ENCODE measurements at regions not wholly inside any gene's neighbourhood (a gene's known extent, or its start where the extent isn't known, plus 50 kb on each side); places are given as distances from the start of the nearest gene placed in this dataset.

DNA sequence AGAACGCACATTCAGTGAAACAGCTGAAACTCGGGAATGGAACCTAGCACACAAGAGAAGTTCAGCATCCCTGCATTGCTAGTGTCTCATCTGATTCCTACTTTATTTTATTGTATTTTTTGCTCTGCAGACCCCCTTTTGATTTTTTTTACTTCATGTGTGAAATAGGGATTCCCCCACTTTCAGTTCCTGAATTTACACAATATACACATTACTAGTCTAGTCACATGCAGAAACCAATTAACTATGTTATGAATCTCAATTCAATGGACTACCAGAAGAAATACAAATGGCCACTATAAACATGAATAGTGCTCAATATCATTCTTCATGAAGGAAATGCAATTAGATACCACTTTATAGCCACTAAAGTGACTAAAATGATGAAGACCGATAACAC is 386.1 kb upstream of the COBL start:
- Histone ChIP-seq H2AFZ (ENCODE audit: low read depth, low read length, severe bottlenecking) (no peak overlapping the region), H3K4me2 (ENCODE audit: low read depth, low read length, poor library complexity, severe bottlenecking) (no peak overlapping the region), H3K9me3 (ENCODE audit: insufficient read depth, low read length) (no peaks in the 10 kb centered on the region), H3K36me3 (ENCODE audit: low read length) (peaks cover 3% of the 10 kb centered on the region; the same call in 1 of the 2 replicates), H3K27ac (ENCODE audit: low read depth, low read length) (no peak overlapping the region), H3F3A (ENCODE audit: insufficient read depth) (no peaks in the 10 kb centered on the region), H3K4me3 (ENCODE audit: insufficient read depth, low read length, poor library complexity, severe bottlenecking) (no peak overlapping the region), H3K79me2 (ENCODE audit: insufficient read depth, low read length) (no peaks in the 10 kb centered on the region), H3K27me3 (ENCODE audit: low read length) (no peaks in the 10 kb centered on the region), H3K9me2 (replicated peaks; ENCODE audit: insufficient read depth, low read length) (no peaks in the 10 kb centered on the region), H3K9ac (ENCODE audit: low read length) (no peak overlapping the region), H4K20me1 (ENCODE audit: low read depth, low read length) (no peaks in the 10 kb centered on the region)
- TF ChIP-seq, protein P1, sequence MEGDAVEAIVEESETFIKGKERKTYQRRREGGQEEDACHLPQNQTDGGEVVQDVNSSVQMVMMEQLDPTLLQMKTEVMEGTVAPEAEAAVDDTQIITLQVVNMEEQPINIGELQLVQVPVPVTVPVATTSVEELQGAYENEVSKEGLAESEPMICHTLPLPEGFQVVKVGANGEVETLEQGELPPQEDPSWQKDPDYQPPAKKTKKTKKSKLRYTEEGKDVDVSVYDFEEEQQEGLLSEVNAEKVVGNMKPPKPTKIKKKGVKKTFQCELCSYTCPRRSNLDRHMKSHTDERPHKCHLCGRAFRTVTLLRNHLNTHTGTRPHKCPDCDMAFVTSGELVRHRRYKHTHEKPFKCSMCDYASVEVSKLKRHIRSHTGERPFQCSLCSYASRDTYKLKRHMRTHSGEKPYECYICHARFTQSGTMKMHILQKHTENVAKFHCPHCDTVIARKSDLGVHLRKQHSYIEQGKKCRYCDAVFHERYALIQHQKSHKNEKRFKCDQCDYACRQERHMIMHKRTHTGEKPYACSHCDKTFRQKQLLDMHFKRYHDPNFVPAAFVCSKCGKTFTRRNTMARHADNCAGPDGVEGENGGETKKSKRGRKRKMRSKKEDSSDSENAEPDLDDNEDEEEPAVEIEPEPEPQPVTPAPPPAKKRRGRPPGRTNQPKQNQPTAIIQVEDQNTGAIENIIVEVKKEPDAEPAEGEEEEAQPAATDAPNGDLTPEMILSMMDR (IDR thresholded peaks at IDR 0.05; ENCODE audit: insufficient read depth, low read length, poor library complexity, severe bottlenecking): no peak
- no peak for TF ChIP-seq EZH2phosphoT487 (conservative IDR thresholded peaks at IDR 0.05; ENCODE audit: low read length)

DNA sequence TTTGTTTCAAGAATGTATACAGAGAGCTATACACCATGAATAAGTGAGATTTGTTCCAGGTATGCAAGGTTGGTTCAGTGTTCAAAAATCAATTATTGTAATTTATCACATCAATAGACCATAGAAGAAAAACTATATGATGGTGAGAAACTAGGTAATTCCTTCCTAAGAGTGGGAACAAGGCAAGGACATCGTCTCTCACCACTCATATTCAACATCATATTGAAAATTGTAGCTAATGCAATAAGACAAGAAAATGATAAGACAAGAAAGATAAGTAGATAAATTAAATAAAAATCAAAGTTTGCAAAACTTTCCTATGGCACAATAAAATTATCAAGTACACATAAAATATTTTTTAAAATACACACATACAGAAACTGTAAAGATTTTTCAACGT is 385.3 kb upstream of the COBL start:
- H3K27me3 ChIP-seq (ENCODE audit: low read length): no peaks in the 10 kb centered on the region
- H3F3A ChIP-seq (ENCODE audit: insufficient read depth): no peaks in the 10 kb centered on the region
- TF ChIP-seq, protein P1 (IDR thresholded peaks at IDR 0.05; ENCODE audit: insufficient read depth, low read length, poor library complexity, severe bottlenecking): no peak
- no peaks in the 10 kb centered on the region for H3K79me2 ChIP-seq (ENCODE audit: insufficient read depth, low read length)
- no peak overlapping the region for H2AFZ ChIP-seq (ENCODE audit: low read depth, low read length, severe bottlenecking)
- no peaks in the 10 kb centered on the region for H4K20me1 ChIP-seq (ENCODE audit: low read depth, low read length)
- no peak overlapping the region for H3K4me3 ChIP-seq (ENCODE audit: insufficient read depth, low read length, poor library complexity, severe bottlenecking)
- H3K9ac ChIP-seq (ENCODE audit: low read length): no peak overlapping the region
- H3K9me3 ChIP-seq (ENCODE audit: insufficient read depth, low read length): no peaks in the 10 kb centered on the region
- H3K4me2 ChIP-seq (ENCODE audit: low read depth, low read length, poor library complexity, severe bottlenecking): no peak overlapping the region
- peaks cover 3% of the 10 kb centered on the region; the same call in 1 of the 2 replicates for H3K36me3 ChIP-seq (ENCODE audit: low read length)
- H3K27ac ChIP-seq (ENCODE audit: low read depth, low read length): no peak overlapping the region
- no peaks in the 10 kb centered on the region for H3K9me2 ChIP-seq (replicated peaks; ENCODE audit: insufficient read depth, low read length)

DNA sequence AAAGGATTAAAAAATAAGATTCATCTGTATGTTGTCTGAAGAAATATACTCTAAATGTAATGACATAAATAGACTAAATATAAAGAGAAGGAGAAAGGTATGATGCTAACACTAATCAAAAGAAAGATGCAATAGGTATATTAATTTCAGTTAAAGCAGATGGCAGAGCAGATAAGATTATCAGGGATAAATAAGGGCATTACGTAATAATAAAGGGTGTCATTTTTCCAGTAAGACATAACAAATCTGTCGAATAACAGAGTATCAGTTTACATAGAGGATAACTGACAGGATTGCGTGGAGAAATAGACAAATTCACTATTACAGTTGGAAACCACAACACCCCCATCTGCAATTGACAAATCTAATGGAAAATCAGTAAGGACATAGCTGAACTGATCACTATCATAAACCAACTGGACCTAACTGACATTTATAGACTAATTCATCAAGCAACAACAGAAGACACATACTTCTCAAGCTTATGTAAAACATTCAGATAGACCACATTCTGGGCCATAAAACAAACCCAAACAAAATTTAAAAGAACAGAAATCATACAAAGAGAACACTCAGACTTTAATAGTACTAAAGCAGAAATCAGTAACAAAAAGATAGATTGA is 384.1 kb upstream of the COBL start:
- H3K27ac ChIP-seq (ENCODE audit: low read depth, low read length): no peak overlapping the region
- no peaks in the 10 kb centered on the region for H3K9me3 ChIP-seq (ENCODE audit: insufficient read depth, low read length)
- H3K4me3 ChIP-seq (ENCODE audit: insufficient read depth, low read length, poor library complexity, severe bottlenecking): no peak overlapping the region
- no peak overlapping the region for H2AFZ ChIP-seq (ENCODE audit: low read depth, low read length, severe bottlenecking)
- H3F3A ChIP-seq (ENCODE audit: insufficient read depth): no peaks in the 10 kb centered on the region
- TF ChIP-seq, protein P1 (IDR thresholded peaks at IDR 0.05; ENCODE audit: insufficient read depth, low read length, poor library complexity, severe bottlenecking): no peak
- TF ChIP-seq EZH2phosphoT487 (conservative IDR thresholded peaks at IDR 0.05; ENCODE audit: low read length): no peak
- peaks cover 3% of the 10 kb centered on the region; the same call in 1 of the 2 replicates for H3K36me3 ChIP-seq (ENCODE audit: low read length)
- H4K20me1 ChIP-seq (ENCODE audit: low read depth, low read length): no peaks in the 10 kb centered on the region
- H3K27me3 ChIP-seq (ENCODE audit: low read length): no peaks in the 10 kb centered on the region
- no peak overlapping the region for H3K4me2 ChIP-seq (ENCODE audit: low read depth, low read length, poor library complexity, severe bottlenecking)
- H3K9ac ChIP-seq (ENCODE audit: low read length): no peak overlapping the region
- H3K9me2 ChIP-seq (replicated peaks; ENCODE audit: insufficient read depth, low read length): no peaks in the 10 kb centered on the region
- no peaks in the 10 kb centered on the region for H3K79me2 ChIP-seq (ENCODE audit: insufficient read depth, low read length)
